Vagina (tissue), 2 donors: ENCODE measurements at regions not wholly inside any gene's neighbourhood (a gene's known extent, or its start where the extent isn't known, plus 50 kb on each side); places are given as distances from the start of the nearest gene placed in this dataset.

Experiments
- DNase-seq, 2 donors: peaks; one replicate each; pipeline ENCODE4 v3.0.0-alpha.2; 2017; ENCODE audit errors: extremely low spot score in 2 of 2
- H3K27ac ChIP-seq: fragments of 200-600 bp; sonication (generic); one replicate; pipeline ENCODE4 v1.5.1; 2019
- H3K27me3 ChIP-seq: fragments of 200-600 bp; sonication (generic); one replicate; pipeline ENCODE4 v1.5.1; 2019
- H3K36me3 ChIP-seq, 2 donors: fragments of 200-600 bp; sonication (generic); one replicate each; pipeline ENCODE4 v1.5.1; 2017 to 2019
- H3K4me1 ChIP-seq: fragments of 200-600 bp; sonication (generic); one replicate; pipeline ENCODE4 v1.5.1; 2019
- H3K4me3 ChIP-seq, 2 donors: fragments of 200-600 bp; sonication (generic); 1 replicate in 1 of 2; 2 replicates in 1 of 2; pipeline ENCODE4 v1.5.1; 2016 to 2019
- H3K9me3 ChIP-seq: fragments of 200-600 bp; sonication (generic); one replicate; pipeline ENCODE4 v1.5.1; 2019
- POLR2A ChIP-seq, 2 donors: fragments of 450-650 bp; IDR thresholded peaks; one replicate each; pipeline ENCODE4 v1.6.1; 2017; ENCODE audit warnings: antibody characterized with exemption in 2 of 2, mild to moderate bottlenecking in 2 of 2, moderate library complexity in 2 of 2
- POLR2AphosphoS5 ChIP-seq, 2 donors: sonication (generic); formaldehyde crosslinking; IDR thresholded peaks; one replicate each; pipeline ENCODE4 v1.9.0; 2017; ENCODE audit warnings: antibody characterized with exemption in 2 of 2, mild to moderate bottlenecking in 2 of 2, low read depth in 1 of 2; ENCODE audit not compliant: insufficient read depth in 1 of 2
- intact Hi-C: fragments of 100-400 bp; cut with DNase I; formaldehyde crosslinking; loops from one replicate; pipeline ENCODE4 v1.15.1; 2023
- TF ChIP-seq, protein P1 (sequence below), 3 experiments: fragments of 450-650 bp in 2 of 3; fragments of 200-600 bp in 1 of 3; sonication (generic) in 1 of 3; IDR thresholded peaks; one replicate each; pipeline ENCODE4 v1.5.1; 2017 to 2019; ENCODE audit warnings: antibody characterized with exemption in 3 of 3, mild to moderate bottlenecking in 2 of 3, moderate library complexity in 2 of 3

GRCh38 chr5:104774372-104774771 is 1211.8 kb upstream of the NUDT12 start:
- Histone ChIP-seq H3K27ac (no peak overlapping the region), H3K4me3 (no peak overlapping the region), H3K9me3 (no peaks in the 10 kb centered on the region), H3K4me1 (no peaks in the 10 kb centered on the region), H3K36me3 (no peaks in the 10 kb centered on the region), H3K27me3 (no peaks in the 10 kb centered on the region)
- no peak for DNase-seq
- intact Hi-C loops: no loop called here
- no peak for TF ChIP-seq POLR2A (IDR thresholded peaks at IDR 0.05)
- TF ChIP-seq, protein P1, sequence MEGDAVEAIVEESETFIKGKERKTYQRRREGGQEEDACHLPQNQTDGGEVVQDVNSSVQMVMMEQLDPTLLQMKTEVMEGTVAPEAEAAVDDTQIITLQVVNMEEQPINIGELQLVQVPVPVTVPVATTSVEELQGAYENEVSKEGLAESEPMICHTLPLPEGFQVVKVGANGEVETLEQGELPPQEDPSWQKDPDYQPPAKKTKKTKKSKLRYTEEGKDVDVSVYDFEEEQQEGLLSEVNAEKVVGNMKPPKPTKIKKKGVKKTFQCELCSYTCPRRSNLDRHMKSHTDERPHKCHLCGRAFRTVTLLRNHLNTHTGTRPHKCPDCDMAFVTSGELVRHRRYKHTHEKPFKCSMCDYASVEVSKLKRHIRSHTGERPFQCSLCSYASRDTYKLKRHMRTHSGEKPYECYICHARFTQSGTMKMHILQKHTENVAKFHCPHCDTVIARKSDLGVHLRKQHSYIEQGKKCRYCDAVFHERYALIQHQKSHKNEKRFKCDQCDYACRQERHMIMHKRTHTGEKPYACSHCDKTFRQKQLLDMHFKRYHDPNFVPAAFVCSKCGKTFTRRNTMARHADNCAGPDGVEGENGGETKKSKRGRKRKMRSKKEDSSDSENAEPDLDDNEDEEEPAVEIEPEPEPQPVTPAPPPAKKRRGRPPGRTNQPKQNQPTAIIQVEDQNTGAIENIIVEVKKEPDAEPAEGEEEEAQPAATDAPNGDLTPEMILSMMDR (IDR thresholded peaks at IDR 0.05): no peak
- no peak for TF ChIP-seq POLR2AphosphoS5 (IDR thresholded peaks at IDR 0.05; ENCODE audit: insufficient read depth in 1 of 2, low read depth in 1 of 2)

DNA sequence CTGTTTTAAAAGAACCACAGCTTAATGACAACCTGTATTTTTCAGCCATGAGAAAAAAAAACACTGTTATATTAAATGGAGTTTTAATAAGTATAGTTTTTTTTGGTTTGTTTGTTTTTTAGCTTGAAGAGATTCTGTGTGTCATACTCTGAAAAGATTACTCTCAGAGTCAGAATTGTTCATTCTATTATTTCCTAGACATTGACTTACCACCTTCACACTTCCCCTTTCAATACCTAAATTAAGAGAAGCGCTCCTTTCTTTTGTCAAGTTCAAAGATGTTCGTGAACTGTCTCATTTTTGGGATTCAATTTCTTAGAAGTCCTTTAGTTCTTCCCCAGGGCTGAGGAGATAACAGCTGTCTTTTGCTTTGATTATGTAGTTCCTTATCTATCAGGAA is 1201.6 kb upstream of the NUDT12 start:
- H3K4me1 ChIP-seq: no peaks in the 10 kb centered on the region
- no peak overlapping the region for H3K27ac ChIP-seq
- no peak for TF ChIP-seq POLR2A (IDR thresholded peaks at IDR 0.05)
- no peak for TF ChIP-seq POLR2AphosphoS5 (IDR thresholded peaks at IDR 0.05; ENCODE audit: insufficient read depth in 1 of 2, low read depth in 1 of 2)
- TF ChIP-seq, protein P1 (IDR thresholded peaks at IDR 0.05): no peak
- intact Hi-C loops: no loop called here
- DNase-seq: no peak
- no peaks in the 10 kb centered on the region for H3K9me3 ChIP-seq
- no peaks in the 10 kb centered on the region for H3K27me3 ChIP-seq
- no peak overlapping the region for H3K4me3 ChIP-seq
- H3K36me3 ChIP-seq: no peaks in the 10 kb centered on the region

GRCh38 chr5:104763216-104763615 is 1200.6 kb upstream of the NUDT12 start:
- Histone ChIP-seq H3K27ac (no peak overlapping the region), H3K4me1 (no peaks in the 10 kb centered on the region), H3K36me3 (no peaks in the 10 kb centered on the region), H3K9me3 (no peaks in the 10 kb centered on the region), H3K27me3 (no peaks in the 10 kb centered on the region), H3K4me3 (no peak overlapping the region)
- no peak for TF ChIP-seq POLR2A (IDR thresholded peaks at IDR 0.05)
- TF ChIP-seq, protein P1 (IDR thresholded peaks at IDR 0.05): no peak
- no peak for TF ChIP-seq POLR2AphosphoS5 (IDR thresholded peaks at IDR 0.05; ENCODE audit: insufficient read depth in 1 of 2, low read depth in 1 of 2)
- intact Hi-C loops: no loop called here
- DNase-seq: no peak

GRCh38 chr5:104757915-104758314 is 1195.3 kb upstream of the NUDT12 start:
- H3K4me3 ChIP-seq: no peak overlapping the region
- H3K4me1 ChIP-seq: no peaks in the 10 kb centered on the region
- intact Hi-C loops: no loop called here
- no peaks in the 10 kb centered on the region for H3K27me3 ChIP-seq
- no peaks in the 10 kb centered on the region for H3K36me3 ChIP-seq
- DNase-seq: no peak
- TF ChIP-seq POLR2A (IDR thresholded peaks at IDR 0.05): no peak
- TF ChIP-seq POLR2AphosphoS5 (IDR thresholded peaks at IDR 0.05; ENCODE audit: insufficient read depth in 1 of 2, low read depth in 1 of 2): no peak
- TF ChIP-seq, protein P1 (IDR thresholded peaks at IDR 0.05): no peak
- no peaks in the 10 kb centered on the region for H3K9me3 ChIP-seq
- no peak overlapping the region for H3K27ac ChIP-seq

DNA sequence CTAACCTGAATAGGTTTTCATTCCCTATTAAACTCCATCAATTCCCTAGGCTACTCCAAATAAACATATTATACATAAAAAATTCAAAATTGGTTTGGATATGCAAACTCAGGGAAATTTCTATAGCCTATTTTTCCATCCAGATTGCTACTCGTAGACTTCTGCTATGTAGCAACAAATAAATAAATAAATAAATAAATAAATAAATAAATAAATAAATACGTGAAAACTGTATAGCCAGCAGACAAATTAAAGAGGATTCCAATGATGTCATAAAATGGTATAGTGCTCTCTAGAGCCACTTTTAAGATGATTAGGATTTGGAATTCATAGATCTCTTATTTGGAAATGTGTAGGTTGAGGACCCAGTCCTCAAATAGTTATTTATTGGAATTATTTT is 1193.2 kb upstream of the NUDT12 start:
- H3K4me3 ChIP-seq: no peak overlapping the region
- H3K27me3 ChIP-seq: no peaks in the 10 kb centered on the region
- H3K27ac ChIP-seq: no peak overlapping the region
- no peaks in the 10 kb centered on the region for H3K4me1 ChIP-seq
- intact Hi-C loops: no loop called here
- TF ChIP-seq POLR2A (IDR thresholded peaks at IDR 0.05) (no peak), POLR2AphosphoS5 (IDR thresholded peaks at IDR 0.05; ENCODE audit: insufficient read depth in 1 of 2, low read depth in 1 of 2) (no peak)
- TF ChIP-seq, protein P1 (IDR thresholded peaks at IDR 0.05): no peak
- no peaks in the 10 kb centered on the region for H3K36me3 ChIP-seq
- DNase-seq: no peak
- no peaks in the 10 kb centered on the region for H3K9me3 ChIP-seq
